HG03575 (cell line): ENCODE measurements at regions not wholly inside any gene's neighbourhood (a gene's known extent, or its start where the extent isn't known, plus 50 kb on each side); places are given as distances from the start of the nearest gene placed in this dataset.
"Not testable (repeated sequence)": the region's sequence is repeated elsewhere in the genome, so short reads cannot be mapped to it uniquely, and the experiment has no call there.

Source experiments
- ATAC-seq: cut with Tn5 transposase; IDR thresholded peaks from one replicate; pipeline ENCODE4 v1.9.1; 2021; ENCODE audit not compliant: unreplicated experiment, insufficient number of reproducible peaks, low FRiP score; ENCODE audit errors: extremely low read depth

DNA sequence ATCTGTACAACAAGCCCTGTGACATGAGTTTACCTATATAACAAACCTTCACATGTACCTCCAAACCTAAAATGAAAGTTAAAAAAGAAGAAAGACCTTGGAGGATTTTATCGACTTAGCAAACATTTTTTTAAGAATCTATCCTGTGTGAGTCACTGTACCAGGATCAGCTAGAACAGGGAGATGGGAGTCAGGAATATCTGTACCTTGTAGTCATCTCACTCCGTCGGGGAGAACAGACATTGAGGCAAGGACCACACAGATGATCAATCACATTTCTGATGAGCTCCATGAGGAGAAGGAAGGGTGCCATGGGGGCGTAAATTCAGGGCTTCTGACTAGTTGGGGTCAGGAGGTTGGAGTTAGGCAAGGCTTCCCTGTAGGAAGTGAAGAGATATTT lies 310.6 kb downstream of the VRK1 start:
- no peak for ATAC-seq

- ATAC-seq, result no peak
Measured at GRCh38 chr14:97109234-97109633, 312.1 kb downstream of the VRK1 start.

- ATAC-seq, result no peak
Measured at GRCh38 chr14:97113339-97113738, 316.2 kb downstream of the VRK1 start.

DNA sequence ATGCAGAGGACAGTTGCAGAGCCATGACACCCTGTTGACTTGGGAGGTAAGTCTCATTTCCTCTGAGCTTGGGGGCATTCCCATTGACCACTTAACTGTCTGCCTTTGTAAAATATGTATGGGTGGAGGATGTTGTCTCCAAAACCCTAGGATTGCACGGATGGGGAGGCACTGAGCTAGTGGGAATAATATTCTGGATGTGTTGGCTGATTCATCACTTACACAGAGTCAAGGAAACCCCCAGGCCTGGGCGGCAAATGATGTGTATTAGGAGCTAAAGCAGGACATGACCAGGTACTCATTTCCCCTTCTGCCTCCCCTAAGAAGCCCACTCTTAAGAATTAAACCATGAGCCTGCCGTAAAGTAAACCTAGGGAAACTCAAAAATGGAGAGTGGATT lies 319.4 kb downstream of the VRK1 start:
- no peak for ATAC-seq

- no peak for ATAC-seq
Measured at GRCh38 chr14:97117693-97118092, 320.5 kb downstream of the VRK1 start.

DNA sequence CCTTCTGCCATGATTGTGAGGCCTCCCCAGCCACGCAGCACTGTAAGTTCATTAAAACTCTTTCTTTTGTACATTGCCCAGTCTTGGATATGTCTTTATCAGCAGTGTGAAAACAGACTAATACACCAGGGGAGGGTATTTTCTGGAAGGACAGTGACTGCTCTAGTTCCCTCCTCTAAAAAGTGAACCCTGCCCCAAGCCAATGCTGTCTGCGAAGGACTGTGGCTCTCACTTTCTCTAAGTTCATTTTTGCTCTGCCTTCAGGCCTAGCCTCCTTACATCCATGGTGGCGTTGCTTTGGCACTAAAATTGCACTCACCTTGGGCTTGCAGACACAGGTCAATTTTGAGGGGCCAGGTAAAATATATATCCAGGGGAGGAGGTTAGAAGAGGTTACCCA lies 323.0 kb downstream of the VRK1 start:
- ATAC-seq, result no peak

- ATAC-seq, result no peak
Measured at GRCh38 chr14:97120611-97121031, 323.4 kb downstream of the VRK1 start.

GRCh38 chr14:97129639-97130038 lies 332.5 kb downstream of the VRK1 start:
- no peak for ATAC-seq

GRCh38 chr14:97135847-97136246 lies 338.7 kb downstream of the VRK1 start:
- ATAC-seq, result not testable (repeated sequence)

DNA sequence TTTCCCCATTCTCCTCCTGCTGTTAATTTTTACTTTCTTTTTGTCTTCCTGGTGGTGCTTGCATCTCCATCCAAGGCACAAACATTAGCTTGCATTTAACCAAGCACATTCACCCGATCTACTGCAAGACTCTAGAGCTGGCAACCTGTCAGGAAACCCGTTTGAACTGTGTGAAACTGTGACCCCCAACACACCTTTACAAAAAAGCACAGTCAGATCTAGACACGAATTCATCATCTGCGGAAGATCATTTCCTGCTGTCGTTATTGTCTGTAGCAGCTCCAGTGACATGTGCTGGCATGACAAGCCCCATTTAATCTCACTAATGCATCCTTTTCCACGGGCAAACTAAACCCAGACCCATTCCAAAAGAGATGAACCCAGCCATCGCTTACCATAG lies 340.5 kb downstream of the VRK1 start:
- ATAC-seq, result no peak

DNA sequence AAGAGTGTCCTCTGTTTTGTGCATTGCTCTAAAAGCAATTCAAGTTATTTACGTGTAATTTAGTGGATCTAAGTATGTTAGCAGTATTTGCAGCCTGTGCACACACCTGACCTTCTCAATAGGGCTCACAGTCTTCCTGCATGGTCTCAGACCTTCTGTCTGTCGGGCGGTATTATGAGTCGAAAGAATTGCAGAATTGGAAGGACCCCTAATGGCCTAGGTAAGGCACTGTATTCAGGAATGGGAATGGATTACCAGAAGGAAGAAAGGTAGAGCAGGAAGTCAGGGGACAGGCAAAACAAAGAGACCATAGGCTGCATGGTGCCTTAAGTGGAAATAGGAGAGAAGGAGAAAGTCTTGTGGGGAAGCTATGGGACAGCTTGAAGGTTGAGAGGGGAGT lies 341.6 kb downstream of the VRK1 start:
- ATAC-seq, result no peak

GRCh38 chr14:97143011-97143410 lies 345.8 kb downstream of the VRK1 start:
- no peak for ATAC-seq

GRCh38 chr14:97143456-97143855 lies 346.3 kb downstream of the VRK1 start:
- ATAC-seq, result no peak

DNA sequence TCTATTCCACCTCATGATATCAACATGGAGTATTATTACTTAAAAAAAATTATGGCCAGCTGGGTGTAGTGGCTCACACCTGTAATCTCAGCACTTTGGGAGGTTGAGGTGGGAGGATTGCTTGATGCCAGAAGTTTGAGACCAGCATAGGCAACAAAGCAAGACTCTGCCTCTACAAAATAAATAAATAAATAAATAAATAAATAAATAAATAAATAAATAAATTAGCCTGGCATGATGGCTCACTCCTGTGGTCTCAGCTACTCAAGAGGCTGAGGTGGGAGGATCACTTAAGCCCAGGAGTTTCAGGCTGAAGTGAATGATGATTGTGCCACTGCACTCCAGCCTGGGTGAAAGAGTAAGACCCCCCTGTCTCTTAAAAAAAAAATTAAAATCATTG lies 350.8 kb downstream of the VRK1 start:
- not testable (repeated sequence) for ATAC-seq

- ATAC-seq, result no peak
Measured at GRCh38 chr14:97149775-97150174, 352.6 kb downstream of the VRK1 start.

- ATAC-seq, result no peak
Measured at GRCh38 chr14:97153527-97153926, 356.3 kb downstream of the VRK1 start.

- ATAC-seq, result no peak
Measured at GRCh38 chr14:97155320-97155719, 358.1 kb downstream of the VRK1 start.

GRCh38 chr14:97155814-97156213 lies 358.6 kb downstream of the VRK1 start:
- ATAC-seq, result no peak

- no peak for ATAC-seq
Measured at GRCh38 chr14:97156705-97157104, 359.5 kb downstream of the VRK1 start.

- no peak for ATAC-seq
Measured at GRCh38 chr14:97158102-97158501, 360.9 kb downstream of the VRK1 start.

- no peak for ATAC-seq
Measured at GRCh38 chr14:97159124-97159523, 361.9 kb downstream of the VRK1 start.

DNA sequence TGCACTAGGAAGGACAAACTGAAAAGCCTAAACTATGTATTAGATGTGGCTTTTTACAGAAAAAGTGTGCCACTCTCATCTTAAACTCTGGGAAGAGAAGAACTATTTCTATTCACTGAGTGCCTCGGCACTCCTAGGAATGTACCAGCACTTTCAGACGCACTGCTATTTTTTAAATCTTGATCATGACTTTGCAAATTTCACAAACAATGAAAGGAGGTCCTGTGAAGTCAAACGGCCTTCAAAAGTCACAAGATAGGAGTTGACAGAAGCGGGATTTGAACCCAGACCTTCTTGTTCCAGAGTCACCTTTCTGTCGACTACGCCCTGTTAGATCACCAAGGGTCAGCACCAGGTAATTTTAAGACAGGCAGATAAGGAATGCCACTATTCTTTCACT lies 365.4 kb downstream of the VRK1 start:
- ATAC-seq, result no peak
